ENCODE measurements at regions not wholly inside any gene's neighbourhood (a gene's known extent, or its start where the extent isn't known, plus 50 kb on each side); places are given as distances from the start of the nearest gene placed in this dataset.

GRCh38 chr2:239619369-239619768 lies 218.5 kb upstream of the HDAC4 start:
- TF ChIP-seq CTCF (IDR thresholded peaks at IDR 0.05) (no peak), ZFX (IDR thresholded peaks at IDR 0.05; ENCODE audit: borderline replicate concordance) (no peak)

Data from 22Rv1 (cell line).